HG03175 (cell line): ENCODE measurements at regions not wholly inside any gene's neighbourhood (a gene's known extent, or its start where the extent isn't known, plus 50 kb on each side); places are given as distances from the start of the nearest gene placed in this dataset.
"Not testable (repeated sequence)": the region's sequence is repeated elsewhere in the genome, so short reads cannot be mapped to it uniquely, and the experiment has no call there.

Experiments
- ATAC-seq: cut with Tn5 transposase; IDR thresholded peaks from one replicate; pipeline ENCODE4 v1.9.1; 2021; ENCODE audit warnings: mild to moderate bottlenecking, moderate library complexity; ENCODE audit not compliant: unreplicated experiment

DNA sequence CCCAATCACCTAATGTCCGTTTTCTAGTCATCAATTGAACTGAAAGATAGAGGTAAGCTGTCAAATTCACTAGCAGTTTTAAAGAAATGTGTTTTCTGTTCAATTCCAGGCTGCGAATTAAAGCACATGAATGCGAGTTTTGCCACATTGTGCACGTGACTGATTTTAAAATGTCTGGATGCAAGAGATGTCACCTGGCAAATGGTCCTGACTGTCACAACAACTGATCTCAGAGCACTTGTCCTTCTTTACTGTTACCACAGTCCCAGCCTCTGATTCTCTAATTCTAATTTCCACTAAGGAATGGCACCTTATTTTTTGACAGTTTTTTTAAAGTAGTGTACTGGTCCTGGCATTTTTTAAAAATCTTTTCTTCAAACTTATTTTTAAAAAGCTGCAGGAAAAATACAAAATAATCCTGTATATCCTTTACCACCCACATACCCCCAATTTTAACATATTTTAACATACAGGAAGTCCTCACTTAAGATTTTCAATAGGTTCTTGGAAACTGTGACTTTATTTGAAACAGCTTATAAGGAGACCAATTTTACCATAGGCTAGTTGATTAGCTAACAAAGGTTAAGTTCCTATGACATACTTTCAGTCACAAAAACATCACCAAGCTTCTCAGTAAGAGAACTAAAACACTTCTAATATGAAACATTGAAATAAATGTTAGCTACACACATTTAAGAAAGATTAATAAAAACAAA lies 1364.3 kb downstream of the EFNA5 start:
- no peak for ATAC-seq

DNA sequence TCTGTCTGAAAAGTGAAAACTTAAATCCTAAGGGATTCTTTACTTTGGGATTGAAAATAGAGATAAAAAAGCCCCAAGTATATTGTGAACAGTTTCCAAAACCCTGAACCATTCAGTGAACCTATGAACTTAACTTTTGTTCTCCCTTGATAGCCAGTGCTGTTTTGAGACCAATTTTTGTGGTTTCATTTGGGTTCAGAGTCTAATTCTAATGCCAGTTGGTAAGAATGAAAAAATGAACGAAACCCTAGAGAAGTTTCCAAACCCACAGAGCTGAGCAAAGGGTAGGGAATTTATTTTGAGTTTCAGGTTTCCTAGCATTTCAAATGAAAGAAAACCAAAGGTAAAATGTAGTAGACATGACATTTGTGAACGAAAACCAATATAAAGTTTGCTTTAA lies 1366.8 kb downstream of the EFNA5 start:
- ATAC-seq, result no peak

DNA sequence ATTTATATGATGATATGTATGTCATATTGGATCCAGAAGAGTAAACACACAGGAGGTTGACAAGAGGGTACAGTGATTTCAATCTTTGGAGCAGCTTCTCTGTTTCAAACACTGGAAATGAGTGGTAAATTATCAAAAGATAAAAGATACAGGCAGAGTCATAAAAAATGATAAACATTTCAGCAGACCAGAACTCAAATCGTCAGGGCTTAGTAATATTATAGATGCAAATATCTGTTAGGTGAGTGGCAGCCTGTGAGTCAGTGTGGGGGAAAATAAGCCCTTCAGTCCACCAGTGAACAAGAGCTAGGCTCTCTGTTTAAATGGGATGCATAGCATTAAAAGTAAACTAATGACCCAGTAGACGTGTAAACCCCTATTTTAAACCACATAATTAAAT lies 1378.1 kb downstream of the EFNA5 start:
- ATAC-seq, result no peak

DNA sequence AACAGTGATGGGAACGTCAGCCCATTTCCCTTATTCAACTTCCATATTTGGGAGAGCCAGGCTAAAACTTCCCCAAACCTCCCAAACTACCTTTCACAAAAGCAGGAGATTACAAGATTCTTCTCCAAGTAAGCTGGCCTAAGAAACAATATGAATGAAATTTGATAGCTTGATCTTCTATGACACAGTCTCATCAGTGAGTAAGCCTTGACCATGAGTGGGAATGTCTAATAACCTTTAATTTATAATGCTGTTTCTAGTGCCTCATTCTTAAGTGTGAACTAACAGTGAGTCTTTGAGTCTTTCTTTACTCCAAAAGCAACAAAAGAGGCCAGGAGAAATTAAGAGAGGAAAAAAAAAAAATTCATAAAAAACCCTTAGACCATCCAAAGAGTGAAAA lies 1379.9 kb downstream of the EFNA5 start:
- ATAC-seq, result no peak

DNA sequence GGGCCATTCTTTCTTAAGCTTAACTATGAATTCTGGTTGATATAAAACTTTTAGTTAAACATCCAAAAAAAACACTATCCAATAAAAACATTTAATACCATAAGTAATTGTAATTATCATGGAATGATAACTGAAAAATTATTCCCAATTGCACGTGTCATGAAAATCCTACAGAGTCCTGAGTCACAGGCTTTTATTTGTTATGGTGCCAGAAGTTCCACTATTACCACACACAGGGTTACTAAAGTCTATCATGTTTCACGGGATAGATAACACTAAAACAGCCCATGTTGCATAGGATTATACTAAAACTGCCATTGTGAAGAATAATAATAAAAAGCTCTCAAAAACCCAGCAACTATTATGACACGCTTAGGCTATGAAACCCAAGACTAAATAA lies 1381.8 kb downstream of the EFNA5 start:
- ATAC-seq, result no peak

DNA sequence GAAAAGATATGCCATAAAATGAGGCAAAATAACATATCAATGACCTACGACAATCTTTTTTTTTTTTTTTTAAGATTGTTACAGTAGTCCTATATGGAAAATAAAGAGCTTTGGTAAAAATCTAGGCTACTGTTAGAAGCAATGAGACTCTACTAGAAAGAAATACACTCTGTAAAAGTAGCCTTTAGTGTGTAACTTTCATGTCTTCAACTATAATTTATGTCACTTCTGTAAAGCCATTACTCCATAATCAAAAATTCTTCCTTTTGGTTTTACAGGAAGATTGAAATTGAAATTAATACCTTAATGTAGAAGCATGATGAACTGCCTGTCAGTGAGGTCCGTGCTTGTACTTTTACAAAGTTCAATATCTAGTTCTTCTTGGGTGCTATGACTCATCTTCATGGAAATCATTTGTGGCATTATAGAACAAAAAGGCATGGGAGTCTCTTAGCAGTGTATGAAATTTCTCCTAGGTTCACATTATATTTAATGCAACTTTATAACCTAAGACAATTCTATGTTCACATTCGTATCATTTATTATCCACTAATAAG lies 1393.1 kb downstream of the EFNA5 start:
- ATAC-seq, result no peak

DNA sequence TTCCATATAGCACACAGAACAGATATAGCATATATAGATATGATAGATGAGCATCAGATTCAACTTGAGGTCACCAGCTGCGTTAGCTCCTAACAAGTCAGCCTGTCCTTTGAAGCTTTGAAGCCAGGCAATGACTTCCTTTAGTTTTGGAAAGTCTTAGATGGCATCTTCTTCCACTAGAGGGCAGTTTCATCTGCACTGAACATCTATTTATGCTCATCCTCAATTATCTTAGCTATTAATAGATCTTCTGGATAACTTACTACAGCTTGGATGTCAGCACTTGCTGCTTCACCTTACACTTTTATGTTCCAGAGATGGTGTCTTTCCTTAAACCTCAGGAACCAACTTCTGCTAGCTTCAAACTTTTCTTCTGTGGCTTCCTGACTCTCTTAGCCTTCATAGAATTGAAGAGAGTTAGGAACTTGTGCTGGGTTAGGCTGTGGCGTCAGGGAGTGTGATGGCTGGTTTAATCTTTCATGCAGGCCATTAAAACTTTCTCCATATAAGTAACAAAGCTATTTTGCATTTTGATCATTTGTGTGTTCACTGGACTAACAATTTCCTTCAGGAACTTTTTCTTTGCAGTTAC lies 1401.4 kb downstream of the EFNA5 start:
- ATAC-seq, result no peak

DNA sequence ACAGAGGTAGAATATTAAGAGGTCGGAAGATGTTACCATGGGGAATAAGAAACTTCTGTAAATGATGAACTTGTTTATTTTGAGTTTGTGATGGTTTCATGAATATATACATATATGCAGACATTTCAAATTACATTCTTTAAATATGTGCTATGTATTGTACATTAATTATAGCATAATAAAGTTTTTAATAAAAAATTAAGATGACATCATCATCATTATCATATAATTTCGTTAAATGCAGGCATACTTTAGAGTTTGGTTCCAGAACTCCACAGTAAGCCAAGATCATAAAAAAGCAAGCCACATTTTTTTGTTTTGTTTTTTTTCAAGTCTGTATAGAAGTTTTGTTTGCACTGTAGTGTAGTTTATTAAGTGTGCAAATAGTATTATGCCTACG lies 1403.5 kb downstream of the EFNA5 start:
- ATAC-seq, result no peak

DNA sequence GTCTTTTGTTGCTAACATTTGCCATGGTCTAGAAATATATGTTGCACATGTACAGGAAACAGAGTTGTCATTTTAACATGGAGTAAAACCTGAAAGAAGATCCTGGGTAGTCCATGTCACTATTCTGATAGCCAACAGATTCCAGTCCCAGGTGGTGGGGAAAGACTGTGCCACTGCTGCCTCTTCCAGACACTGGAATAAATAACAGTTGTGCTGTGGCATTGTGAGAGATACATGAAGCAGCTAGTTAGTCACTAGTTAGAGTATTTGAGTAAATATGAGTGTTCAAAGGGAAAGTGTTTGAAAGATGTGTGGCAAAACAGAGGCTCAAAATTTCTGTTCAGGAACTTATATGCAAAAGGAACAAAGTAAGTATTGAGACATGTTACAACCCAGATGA lies 1408.3 kb downstream of the EFNA5 start:
- no peak for ATAC-seq

DNA sequence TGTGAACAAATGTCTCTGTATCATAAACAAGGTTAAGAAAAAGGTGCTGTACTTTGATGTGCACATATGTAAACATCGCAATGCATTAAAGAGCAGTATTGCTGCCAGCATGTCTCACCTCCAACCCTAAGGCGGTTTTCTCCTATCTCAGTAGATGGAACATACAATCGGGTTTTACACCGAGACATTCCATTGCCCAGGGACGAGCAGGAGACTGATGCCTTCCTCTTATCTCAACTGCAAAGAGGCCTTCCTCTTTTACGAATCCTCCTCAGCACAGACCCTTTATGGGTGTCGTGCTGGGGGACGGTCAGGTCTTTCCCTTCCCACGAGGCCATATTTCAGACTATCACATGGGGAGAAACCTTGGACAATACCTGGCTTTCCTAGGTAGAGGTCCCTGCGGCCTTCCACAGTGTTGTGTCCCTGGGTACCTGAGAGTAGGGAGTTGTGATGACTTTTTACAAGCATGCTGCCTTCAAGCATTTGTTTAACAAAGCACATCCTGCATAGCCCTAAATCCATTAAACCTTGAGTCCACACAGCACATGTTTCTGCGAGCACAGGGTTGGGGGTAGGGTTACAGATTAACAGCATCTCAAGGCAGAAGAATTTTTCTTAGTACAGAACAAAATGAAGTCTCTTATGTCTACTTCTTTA lies 1411.2 kb downstream of the EFNA5 start:
- ATAC-seq, result not testable (repeated sequence)

DNA sequence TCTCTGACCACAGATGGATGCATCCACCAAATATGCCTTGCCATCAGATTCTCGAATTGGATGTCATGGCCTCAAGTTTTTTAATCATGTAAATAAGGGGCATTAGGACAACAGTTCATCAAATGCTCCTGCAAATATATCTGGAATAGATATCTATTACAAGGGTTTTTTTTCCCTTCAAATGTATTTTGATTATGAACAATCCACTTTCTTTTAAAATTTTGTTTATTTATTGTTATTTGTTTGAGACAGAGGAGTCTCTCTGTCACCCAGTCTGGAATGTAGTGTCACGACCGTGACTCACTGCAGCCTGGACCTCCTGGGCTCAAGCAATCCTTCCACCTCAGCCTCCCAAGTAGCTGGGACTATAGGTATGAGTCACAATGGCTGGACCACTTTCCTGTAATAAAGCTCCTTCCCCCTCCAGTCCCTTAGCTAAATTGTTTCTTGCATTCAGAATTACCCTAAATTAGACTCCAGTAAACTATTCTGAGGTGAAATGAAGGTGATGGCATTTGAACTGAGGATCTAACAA lies 1412.1 kb downstream of the EFNA5 start:
- ATAC-seq, result no peak

DNA sequence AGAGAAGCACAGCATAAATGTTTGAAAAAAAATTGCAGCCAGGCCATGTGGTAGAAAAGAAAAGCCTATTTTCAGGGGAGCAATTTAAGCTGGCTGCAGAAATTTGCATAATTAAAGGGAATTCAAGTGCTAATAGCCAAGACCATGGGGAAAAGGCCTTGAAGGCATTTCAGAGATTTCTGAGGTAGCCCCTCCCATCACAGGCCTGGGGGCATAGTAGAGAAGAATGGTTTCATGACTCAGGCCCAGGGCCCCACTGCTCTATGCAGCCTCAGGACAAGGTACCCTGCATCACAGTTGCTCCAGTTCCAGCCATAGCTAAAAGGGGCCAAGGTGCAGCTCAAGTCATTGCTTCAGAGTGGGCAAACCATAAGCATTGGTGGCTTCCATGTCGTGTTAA lies 1416.0 kb downstream of the EFNA5 start:
- no peak for ATAC-seq

DNA sequence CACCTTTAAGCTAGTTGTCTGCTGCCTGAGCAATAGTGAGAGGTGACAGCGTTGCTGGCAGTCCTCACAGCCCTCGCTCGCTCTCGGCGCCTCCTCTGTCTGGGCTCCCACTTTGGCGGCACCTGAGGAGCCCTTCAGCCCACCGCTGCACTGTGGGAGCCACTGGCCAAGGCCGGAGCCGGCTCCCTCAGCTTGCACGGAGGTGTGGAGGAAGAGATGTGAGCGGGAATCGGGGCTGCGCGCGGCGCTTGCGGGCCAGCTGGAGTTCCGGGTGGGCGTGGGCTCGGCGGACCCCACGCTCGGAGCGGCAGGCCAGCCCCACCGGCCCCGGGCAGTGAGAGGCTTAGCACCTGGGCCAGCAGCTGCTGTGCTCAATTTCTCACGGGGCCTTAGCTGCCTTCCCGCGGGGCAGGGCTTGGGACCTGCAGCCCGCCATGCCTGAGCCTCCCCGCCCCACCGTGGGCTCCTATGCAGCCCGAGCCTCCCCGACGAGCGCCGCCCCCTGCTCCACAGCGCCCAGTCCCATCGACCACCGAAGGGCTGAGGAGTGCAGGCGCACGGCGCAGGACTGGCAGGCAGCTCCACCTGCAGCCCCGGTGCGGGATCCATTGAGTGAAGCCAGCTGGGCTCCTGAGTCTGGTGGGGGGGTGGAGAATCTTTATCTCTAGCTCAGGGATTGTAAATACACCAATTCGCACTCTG lies 1424.5 kb downstream of the EFNA5 start:
- not testable (repeated sequence) for ATAC-seq

DNA sequence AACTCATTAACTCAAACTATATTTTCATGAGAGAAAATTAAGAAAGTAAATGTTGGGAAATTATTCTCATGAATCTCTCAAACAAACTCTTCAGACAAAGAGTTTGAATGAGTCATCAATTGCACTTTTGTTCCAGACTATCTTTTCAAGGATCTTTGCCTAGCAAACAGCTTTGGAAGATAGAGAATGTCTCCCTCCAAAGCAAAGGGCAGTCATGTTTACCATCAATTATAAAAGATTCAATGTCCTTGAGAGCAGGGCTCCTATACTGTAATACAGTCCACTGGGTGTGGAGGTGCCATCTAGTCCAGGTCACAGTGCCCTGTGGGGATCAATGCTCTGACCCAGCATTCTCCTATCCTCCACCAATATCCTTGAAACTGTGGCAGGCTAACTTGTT lies 1429.3 kb downstream of the EFNA5 start:
- ATAC-seq, result no peak

DNA sequence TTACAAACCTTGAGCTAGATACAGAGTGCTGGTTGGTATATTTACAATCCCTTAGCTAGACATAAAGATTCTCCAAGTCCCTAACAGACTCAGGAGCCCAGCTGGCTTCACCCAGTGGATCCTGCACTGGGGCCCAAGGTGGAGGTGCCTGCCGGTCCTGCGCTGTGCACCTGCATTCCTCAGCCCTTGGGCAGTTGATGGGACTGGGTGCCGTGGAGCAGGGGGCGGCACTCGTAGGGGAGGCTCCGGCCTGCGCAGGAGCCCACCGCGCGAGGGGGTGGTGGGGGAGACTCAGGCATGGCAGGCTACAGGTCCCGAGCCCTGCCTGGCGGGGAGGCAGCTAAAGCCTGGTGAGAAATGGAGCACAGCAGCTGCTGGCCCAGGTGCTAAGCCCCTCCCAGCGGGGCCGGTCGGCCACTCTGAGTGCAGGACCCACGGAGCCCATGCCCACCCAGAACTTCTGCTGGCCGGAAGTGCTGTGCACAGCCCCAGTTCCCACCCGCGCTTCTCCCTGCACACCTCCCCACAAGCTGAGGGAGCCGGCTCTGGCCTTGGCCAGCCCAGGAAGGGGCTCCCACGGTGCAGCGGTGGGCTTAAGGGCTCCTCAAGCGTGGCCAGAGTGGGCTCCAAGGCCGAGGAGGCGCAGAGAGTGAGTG lies 1464.7 kb downstream of the EFNA5 start:
- no peak for ATAC-seq

DNA sequence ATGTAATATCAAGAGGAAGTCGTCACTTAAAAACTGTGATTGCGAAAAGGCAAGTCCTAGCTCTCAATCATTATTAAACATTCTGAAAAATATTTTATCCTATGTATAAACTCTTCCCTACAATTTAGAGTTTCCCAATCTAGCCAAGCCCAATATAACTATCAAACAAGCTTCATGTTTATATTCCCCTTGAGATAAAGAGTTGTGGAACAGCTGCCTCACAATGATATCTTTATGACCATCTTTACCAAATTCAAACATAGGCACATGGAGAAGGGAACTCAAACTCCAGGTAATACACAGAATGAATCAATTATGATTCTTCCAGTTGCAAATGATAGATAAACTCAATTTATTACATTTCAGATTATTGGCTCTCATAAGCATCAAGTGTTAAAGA lies 1468.7 kb downstream of the EFNA5 start:
- ATAC-seq, result no peak

DNA sequence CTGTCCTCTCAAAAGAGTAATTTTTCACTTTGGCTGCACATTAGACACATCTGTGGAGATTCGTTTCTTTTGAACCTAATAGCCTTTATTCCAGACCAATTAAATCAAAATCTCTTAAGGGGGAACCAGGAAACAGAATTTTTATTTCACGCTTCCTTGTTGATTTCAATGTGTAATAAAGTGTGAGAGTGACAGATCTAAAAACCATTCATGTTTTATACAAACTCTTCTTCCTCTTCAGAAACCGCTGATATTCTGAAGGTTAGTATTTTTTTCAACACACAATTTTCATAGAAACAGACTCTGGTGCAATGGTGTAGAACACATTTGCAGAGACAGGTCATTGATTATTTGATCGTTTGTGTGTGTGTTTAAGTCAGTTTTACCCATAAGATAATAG lies 1469.8 kb downstream of the EFNA5 start:
- no peak for ATAC-seq

DNA sequence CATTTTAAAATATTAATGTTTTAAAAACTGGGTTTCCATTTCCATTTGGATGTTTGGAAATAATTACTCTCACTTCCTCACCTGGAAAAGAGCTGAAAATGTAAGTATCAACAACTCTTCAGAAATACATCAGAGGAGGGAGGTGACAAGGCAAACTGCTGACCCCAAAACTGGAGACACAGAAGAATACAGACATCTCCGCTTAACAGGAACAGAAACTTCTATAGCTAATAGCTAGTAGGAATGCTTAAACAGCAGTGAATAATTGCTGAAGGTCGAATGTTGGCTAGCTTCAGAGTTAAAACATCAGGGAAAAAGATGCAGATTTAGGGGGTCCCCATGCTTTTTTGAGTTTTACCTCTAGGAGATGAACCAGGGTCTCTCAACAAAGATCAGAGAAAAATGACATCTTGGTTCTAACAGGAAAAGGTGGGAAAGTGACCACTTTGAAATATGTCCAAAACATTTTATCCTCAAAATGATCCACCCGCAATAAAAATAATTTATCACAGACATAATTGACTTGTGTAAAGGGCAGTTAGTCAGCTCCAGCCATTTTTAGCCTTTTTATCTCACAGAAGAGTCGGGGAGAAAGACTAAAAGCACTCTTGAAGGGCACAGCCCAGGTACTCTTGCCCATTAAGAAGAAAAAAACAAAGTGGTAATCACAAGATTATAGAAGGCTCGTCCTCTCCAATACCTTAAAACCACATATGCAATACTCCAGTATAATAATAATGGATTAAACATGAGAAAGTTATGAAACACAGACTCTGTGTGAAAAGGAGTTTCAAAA lies 1474.9 kb downstream of the EFNA5 start:
- no peak for ATAC-seq

DNA sequence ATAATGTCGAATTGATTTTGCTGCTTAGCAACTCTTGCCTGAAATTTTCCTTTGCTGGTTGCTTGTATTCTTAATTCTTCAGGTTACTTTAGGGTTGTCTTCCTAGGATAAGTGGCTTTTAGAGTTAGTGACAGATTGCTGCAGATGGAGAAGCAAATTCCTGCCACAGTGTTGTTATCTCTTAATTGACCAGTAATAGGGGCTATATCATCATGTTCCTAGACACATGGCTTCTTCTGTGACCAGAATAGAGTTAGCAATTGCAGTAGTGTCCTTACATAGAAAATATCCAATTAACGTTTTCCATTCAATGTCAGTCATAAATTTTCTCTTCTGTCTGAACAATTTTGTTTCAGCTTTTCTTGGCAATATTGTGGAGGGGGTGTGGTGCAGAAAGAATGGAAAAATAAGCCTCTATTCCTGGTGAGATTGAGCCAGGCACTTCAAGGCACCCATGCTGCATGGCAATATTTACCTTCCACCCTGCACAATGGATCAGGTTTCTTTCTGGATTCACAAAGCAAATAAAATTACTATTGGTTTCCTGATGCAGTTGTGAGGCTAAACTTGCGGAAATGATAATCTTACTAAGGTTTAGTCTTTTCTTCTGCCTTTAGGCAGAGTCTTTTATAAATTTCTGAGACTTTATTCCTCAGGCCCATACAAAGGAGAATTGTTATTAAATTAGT lies 1481.5 kb downstream of the EFNA5 start:
- no peak for ATAC-seq
